WERI-Rb-1 (cell line): ENCODE measurements at regions not wholly inside any gene's neighbourhood (a gene's known extent, or its start where the extent isn't known, plus 50 kb on each side); places are given as distances from the start of the nearest gene placed in this dataset.

Experiments used
- DNase-seq: peaks from one replicate; pipeline ENCODE4 v3.0.0-alpha.2; 2020
- H3K27ac ChIP-seq: fragments of 250-450 bp; sonication (Bioruptor Pico); 2 replicates; pipeline ENCODE4 v1.5.1; 2020; ENCODE audit warnings: mild to moderate bottlenecking, moderate library complexity
- H3K27me3 ChIP-seq: fragments of 250-450 bp; sonication (Bioruptor Pico); 2 replicates; pipeline ENCODE4 v1.5.1; 2021; ENCODE audit warnings: mild to moderate bottlenecking, low read depth, moderate library complexity; ENCODE audit not compliant: insufficient read depth, severe bottlenecking
- H3K36me3 ChIP-seq: fragments of 250-450 bp; sonication (Bioruptor Pico); 2 replicates; pipeline ENCODE4 v1.5.1; 2020; ENCODE audit warnings: mild to moderate bottlenecking, moderate library complexity
- H3K4me3 ChIP-seq: 2 replicates; pipeline ENCODE4 v1.5.1; 2011; ENCODE audit warnings: low read depth, mild to moderate bottlenecking, control low read depth, low read length
- H3K9me3 ChIP-seq: fragments of 250-450 bp; sonication (Bioruptor Pico); 2 replicates; pipeline ENCODE4 v1.5.1; 2021; ENCODE audit warnings: mild to moderate bottlenecking, moderate library complexity; ENCODE audit not compliant: severe bottlenecking
- TF ChIP-seq, protein P1 (sequence below): IDR thresholded peaks from 2 replicates; pipeline ENCODE4 v1.5.1; 2011; ENCODE audit warnings: low read depth, mild to moderate bottlenecking, control low read depth, inconsistent platforms, low read length

DNA sequence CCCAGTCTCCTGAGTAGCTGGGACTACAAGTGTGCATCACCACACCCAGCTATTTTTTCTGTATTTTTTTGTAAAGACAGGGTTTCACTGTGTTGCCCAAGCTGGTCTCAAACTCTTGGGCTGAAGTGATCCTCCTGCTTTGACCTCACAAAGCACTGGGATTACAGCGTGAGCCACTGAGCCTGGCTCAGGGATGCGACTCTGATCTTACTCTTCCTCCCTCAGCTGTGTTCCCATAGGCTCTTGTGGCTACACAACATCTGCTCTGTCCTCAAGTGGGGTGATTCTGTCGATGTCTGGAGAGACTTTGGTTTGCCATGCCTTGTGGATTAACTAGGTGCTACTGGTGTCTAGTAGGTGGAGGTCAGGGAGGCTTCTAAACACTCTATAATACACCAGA, 127.0 kb upstream of the SERPIND1 start:
- peak; percentile 53 for DNase-seq
- no peak overlapping the region for H3K4me3 ChIP-seq
- H3K36me3 ChIP-seq, result no peaks in the 10 kb centered on the region
- TF ChIP-seq, protein P1, sequence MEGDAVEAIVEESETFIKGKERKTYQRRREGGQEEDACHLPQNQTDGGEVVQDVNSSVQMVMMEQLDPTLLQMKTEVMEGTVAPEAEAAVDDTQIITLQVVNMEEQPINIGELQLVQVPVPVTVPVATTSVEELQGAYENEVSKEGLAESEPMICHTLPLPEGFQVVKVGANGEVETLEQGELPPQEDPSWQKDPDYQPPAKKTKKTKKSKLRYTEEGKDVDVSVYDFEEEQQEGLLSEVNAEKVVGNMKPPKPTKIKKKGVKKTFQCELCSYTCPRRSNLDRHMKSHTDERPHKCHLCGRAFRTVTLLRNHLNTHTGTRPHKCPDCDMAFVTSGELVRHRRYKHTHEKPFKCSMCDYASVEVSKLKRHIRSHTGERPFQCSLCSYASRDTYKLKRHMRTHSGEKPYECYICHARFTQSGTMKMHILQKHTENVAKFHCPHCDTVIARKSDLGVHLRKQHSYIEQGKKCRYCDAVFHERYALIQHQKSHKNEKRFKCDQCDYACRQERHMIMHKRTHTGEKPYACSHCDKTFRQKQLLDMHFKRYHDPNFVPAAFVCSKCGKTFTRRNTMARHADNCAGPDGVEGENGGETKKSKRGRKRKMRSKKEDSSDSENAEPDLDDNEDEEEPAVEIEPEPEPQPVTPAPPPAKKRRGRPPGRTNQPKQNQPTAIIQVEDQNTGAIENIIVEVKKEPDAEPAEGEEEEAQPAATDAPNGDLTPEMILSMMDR, result no peak
- peaks cover 5% of the 10 kb centered on the region for H3K9me3 ChIP-seq
- peak overlapping the region; percentile 38 for H3K27ac ChIP-seq
- no peaks in the 10 kb centered on the region for H3K27me3 ChIP-seq

DNA sequence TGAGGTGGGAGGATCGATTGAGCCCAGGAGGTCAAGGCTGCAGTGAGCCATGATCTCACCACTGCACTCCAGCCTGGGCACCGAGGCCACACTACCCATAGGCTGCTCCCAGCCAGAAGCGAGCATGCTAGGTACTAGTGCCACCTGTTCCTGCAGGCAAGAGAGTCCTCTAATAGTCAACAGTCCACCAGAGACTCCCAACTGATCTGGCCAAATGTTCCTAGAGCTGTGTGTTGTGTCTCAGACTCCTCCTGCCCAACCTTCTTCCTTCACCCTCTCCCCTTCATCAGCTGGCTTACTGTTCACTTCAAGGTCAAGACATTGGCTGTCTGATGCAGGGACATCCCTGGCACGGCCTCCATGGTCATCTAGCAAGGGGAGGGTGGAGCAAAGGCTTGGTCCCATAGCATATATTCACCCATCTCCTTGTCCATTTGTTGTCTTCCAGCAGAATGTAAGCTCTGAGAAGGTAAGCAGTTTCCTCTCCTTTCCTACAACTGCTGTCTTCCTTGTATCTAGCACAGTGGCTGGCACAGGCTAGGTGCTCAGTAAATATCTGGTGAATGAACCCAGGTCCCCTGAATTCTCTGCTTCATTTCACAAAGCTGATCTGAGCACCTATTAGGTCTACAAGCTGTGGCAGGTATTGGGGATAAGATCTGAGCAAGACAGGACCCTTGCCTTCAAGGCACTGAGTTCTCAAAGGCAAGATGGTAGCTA, 126.2 kb upstream of the SERPIND1 start:
- Histone ChIP-seq H3K9me3 (peaks cover 5% of the 10 kb centered on the region), H3K36me3 (no peaks in the 10 kb centered on the region), H3K4me3 (no peak overlapping the region), H3K27me3 (no peaks in the 10 kb centered on the region), H3K27ac (peak overlapping the region; percentile 54)
- TF ChIP-seq, protein P1, result no peak
- no peak for DNase-seq

GRCh38 chr22:20648306-20648903, 125.5 kb upstream of the SERPIND1 start:
- Histone ChIP-seq H3K9me3 (peaks cover 5% of the 10 kb centered on the region), H3K4me3 (no peak overlapping the region), H3K27me3 (no peaks in the 10 kb centered on the region), H3K27ac (peak overlapping the region; percentile 54), H3K36me3 (no peaks in the 10 kb centered on the region)
- TF ChIP-seq, protein P1, result no peak
- DNase-seq, result peak; percentile 59

GRCh38 chr22:20650294-20651207, 123.4 kb upstream of the SERPIND1 start:
- TF ChIP-seq, protein P1, result no peak
- Histone ChIP-seq H3K27me3 (no peaks in the 10 kb centered on the region), H3K27ac (no peak overlapping the region), H3K9me3 (peaks cover 5% of the 10 kb centered on the region), H3K4me3 (no peak overlapping the region), H3K36me3 (no peaks in the 10 kb centered on the region)
- DNase-seq, result no peak

DNA sequence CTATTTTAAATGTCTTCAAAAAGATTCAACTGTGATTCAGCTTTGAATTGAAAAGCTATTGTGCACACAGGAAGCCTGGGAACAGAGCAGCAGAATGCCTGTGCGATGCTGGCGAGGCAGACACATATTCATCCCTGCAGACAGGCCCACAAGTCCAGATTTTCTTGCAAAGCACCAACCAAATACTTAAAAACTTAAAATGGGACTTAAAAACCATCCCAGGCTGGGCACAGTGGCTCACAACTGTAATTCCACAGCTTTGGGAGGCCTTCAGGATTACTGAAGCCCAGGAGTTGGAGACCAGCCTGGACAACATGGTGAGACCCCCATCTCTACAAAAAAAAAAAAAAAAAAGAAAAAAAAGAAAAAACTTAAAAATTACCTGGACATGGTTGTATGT, 122.6 kb upstream of the SERPIND1 start:
- no peak overlapping the region for H3K27ac ChIP-seq
- no peaks in the 10 kb centered on the region for H3K36me3 ChIP-seq
- no peak for DNase-seq
- no peaks in the 10 kb centered on the region for H3K27me3 ChIP-seq
- TF ChIP-seq, protein P1, result no peak
- H3K4me3 ChIP-seq, result no peak overlapping the region
- H3K9me3 ChIP-seq, result peaks cover 5% of the 10 kb centered on the region
